Body of pancreas (tissue), 4 donors: ENCODE measurements at regions not wholly inside any gene's neighbourhood (a gene's known extent, or its start where the extent isn't known, plus 50 kb on each side); places are given as distances from the start of the nearest gene placed in this dataset.

ENCODE experiments used
- ATAC-seq: fragments of 150-250 bp; one replicate; pipeline ENCODE4 v1.9.1; 2016
- DNase-seq, 4 donors: peaks; one replicate each; pipeline ENCODE4 v3.0.0-alpha.2; 2019
- H3K27ac ChIP-seq, 4 donors: fragments of 200-600 bp; sonication (generic); 1 replicate in 3 of 4; 2 replicates in 1 of 4; pipeline versions ENCODE4 v1.5.1 to v1.6.1; 2016 to 2019; ENCODE audit warnings: mild to moderate bottlenecking in 1 of 4, mixed read lengths in 1 of 4, moderate library complexity in 1 of 4
- H3K27me3 ChIP-seq, 2 donors: fragments of 200-600 bp; sonication (generic); one replicate each; pipeline ENCODE4 v1.6.0; 2016; ENCODE audit warnings: mild to moderate bottlenecking in 1 of 2
- H3K36me3 ChIP-seq, 2 donors: fragments of 200-600 bp; sonication (generic); replicated peaks in 1 of 2; 2 replicates each; pipeline ENCODE4 v1.5.1; 2016; ENCODE audit warnings: low read depth in 2 of 2; ENCODE audit not compliant: insufficient read depth in 1 of 2
- H3K4me1 ChIP-seq: fragments of 200-600 bp; sonication (generic); one replicate; pipeline ENCODE4 v1.6.0; 2016
- H3K4me3 ChIP-seq, 2 donors: fragments of 200-600 bp; sonication (generic); 1 replicate in 1 of 2; 2 replicates in 1 of 2; pipeline ENCODE4 v1.5.1; 2016 to 2019
- H3K9me3 ChIP-seq, 3 donors: fragments of 200-600 bp; sonication (generic); 1 replicate in 2 of 3; 2 replicates in 1 of 3; pipeline ENCODE4 v1.5.1; 2016
- CTCF ChIP-seq, 7 experiments: fragments of 450-650 bp in 4 of 7; fragments of 200-600 bp in 3 of 7; sonication (generic) in 3 of 7; IDR thresholded peaks; one replicate each; pipeline ENCODE4 v1.5.1; 2016 to 2019; ENCODE audit warnings: antibody characterized with exemption in 7 of 7
- POLR2A ChIP-seq, 3 donors: fragments of 450-650 bp; IDR thresholded peaks; one replicate each; pipeline ENCODE4 v1.6.1; 2016; ENCODE audit warnings: antibody characterized with exemption in 3 of 3, mild to moderate bottlenecking in 2 of 3
- WGBS, 2 donors: methylation state at CpG; one replicate each; pipeline ENCODE4 v1.1.5; 2017; 5-methylcytosine and 5-hydroxymethylcytosine counted together
- intact Hi-C: fragments of 100-400 bp; cut with DNase I; formaldehyde crosslinking; loops from one replicate; pipeline ENCODE4 v1.15.1; 2023

DNA sequence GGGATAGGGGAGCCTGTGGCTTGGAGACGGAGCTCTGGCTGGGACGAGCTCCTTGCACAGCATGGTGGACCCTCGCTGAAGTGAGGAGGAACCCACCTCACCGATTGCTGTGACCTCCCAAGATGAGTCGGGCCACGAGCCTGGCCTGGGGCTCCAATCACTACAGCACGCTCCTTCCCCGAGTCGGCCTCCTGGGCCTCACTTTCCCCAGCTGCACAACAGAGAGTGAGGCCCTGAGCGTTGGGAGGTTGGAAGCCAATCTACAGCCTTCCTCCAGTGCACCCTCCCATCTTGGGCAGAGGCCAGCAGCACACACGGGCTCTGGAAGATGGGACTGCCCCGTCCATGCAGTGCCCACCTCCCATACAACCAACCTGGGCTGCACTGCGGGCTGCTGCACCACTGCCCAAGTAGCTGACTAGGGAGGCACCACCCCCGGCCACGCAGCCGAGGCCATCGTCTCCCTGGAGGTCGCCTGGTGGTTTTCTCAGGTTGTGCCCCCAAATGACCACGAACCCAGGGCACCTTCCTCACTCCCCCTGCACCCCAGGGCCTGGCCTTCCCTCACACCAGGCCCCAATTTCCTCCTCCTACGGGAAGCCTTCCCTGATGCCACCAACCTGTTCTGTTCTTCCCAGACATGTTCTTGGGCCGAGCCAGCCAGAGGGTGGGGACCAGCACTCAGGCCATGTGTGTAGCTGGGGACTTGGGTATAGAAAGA lies 152.3 kb upstream of the C14orf180 start:
- no peaks in the 10 kb centered on the region for H3K4me1 ChIP-seq
- WGBS, 2 donors = 74 to 79% methylated on average over 11 to 21 of the region's 21 CpGs
- TF ChIP-seq CTCF (IDR thresholded peaks at IDR 0.05) = no peak
- no peak for TF ChIP-seq POLR2A (IDR thresholded peaks at IDR 0.05)
- H3K27ac ChIP-seq = no peak overlapping the region
- no peaks in the 10 kb centered on the region for H3K9me3 ChIP-seq
- DNase-seq (no peak), ATAC-seq (no peak)
- no peaks in the 10 kb centered on the region for H3K27me3 ChIP-seq
- intact Hi-C loops = no loop called here
- H3K36me3 ChIP-seq = no peaks in the 10 kb centered on the region
- H3K4me3 ChIP-seq = no peak overlapping the region

DNA sequence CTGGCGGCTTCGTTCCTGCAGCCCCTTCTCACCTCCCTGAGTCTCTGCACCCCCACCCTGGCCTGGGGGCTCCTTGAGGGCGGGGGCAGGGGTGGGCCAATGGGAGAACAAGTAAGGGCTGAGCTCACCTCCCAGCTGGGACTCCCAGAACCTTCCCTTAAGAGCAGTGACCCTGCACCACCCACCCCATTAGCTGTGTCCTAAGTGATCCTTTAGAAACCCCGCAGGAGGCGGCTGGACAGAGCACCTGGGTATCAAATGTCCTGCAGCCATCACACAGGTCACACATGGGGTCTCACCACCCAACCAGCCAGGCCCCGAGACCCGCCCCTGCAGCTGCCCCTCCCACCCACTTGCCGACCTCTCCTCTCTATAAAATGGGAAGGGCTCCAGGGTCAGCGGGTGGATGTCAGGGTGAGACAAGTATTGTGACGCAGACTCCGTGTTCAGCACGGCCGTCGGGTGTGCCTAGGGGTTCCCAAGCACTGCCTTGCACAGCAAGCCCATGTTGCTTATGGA lies 151.2 kb upstream of the C14orf180 start:
- Histone ChIP-seq H3K4me3 (no peak overlapping the region), H3K27ac (no peak overlapping the region), H3K4me1 (no peaks in the 10 kb centered on the region), H3K27me3 (no peaks in the 10 kb centered on the region), H3K9me3 (no peaks in the 10 kb centered on the region), H3K36me3 (no peaks in the 10 kb centered on the region)
- intact Hi-C loops = no loop called here
- no peak for TF ChIP-seq POLR2A (IDR thresholded peaks at IDR 0.05)
- no peak for TF ChIP-seq CTCF (IDR thresholded peaks at IDR 0.05)
- DNase-seq (no peak), ATAC-seq (no peak)
- WGBS, 2 donors = 52 to 68% methylated on average over 4 to 14 of the region's 14 CpGs

DNA sequence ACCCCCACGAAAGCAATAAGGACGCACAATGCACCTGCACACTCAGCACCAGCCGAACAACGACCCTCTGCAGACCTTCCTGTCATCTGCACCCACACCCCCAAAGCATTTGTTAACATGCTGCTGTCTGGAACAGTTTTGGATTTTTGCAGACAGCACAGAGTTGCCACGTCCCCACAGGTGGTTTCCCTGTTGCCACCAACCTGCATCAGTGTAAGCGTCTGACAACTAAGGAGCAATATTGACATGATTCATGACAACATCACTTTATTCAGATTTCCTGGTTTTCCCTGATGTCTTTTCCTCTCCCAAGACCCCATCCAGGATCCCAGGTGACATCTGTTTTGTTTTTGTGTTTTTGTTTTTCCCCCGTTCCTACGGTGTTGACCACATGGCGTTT lies 150.7 kb upstream of the C14orf180 start:
- ATAC-seq = no peak
- H3K9me3 ChIP-seq = no peaks in the 10 kb centered on the region
- no peak overlapping the region for H3K4me3 ChIP-seq
- H3K4me1 ChIP-seq = no peaks in the 10 kb centered on the region
- DNase-seq = no peak
- intact Hi-C loops = no loop called here
- 27 to 32% methylated on average over 9 of the region's 9 CpGs for WGBS, 2 donors
- TF ChIP-seq POLR2A (IDR thresholded peaks at IDR 0.05) (no peak), CTCF (IDR thresholded peaks at IDR 0.05) (no peak)
- no peaks in the 10 kb centered on the region for H3K27me3 ChIP-seq
- no peak overlapping the region for H3K27ac ChIP-seq
- no peaks in the 10 kb centered on the region for H3K36me3 ChIP-seq

DNA sequence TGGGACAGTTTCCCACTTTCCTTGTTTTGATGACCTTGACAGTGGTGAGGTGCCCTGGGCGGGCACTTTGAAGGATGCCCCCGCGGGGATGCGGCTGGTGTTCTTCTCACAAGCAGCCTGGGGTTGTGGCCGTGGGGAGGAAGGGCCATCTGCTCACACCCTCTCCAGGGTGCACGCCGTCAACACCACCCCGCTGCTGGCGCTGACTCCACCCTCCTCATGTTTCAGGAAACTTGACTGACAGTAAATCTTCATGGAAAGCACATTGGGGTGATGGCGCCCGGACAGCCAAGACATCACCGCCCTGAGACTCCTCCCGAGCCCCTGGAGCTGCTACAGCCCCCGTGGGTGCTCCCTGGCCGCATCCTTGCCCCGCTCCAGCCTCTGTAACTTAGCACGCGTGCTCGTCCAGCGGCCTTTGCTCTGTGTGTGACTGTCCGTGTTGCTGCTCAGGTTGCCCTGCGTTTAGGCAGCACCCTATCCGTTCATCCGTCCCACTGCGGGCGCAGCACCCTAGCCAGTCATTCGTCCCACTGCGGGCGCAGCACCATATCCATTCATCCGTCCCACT lies 150.2 kb upstream of the C14orf180 start:
- DNase-seq (no peak), ATAC-seq (no peak)
- H3K27me3 ChIP-seq = no peaks in the 10 kb centered on the region
- H3K9me3 ChIP-seq = no peaks in the 10 kb centered on the region
- intact Hi-C loops = no loop called here
- no peaks in the 10 kb centered on the region for H3K36me3 ChIP-seq
- H3K4me3 ChIP-seq = no peak overlapping the region
- H3K4me1 ChIP-seq = no peaks in the 10 kb centered on the region
- H3K27ac ChIP-seq = no peak overlapping the region
- 57 to 71% methylated on average over 23 to 30 of the region's 30 CpGs for WGBS, 2 donors
- TF ChIP-seq CTCF (IDR thresholded peaks at IDR 0.05) (no peak), POLR2A (IDR thresholded peaks at IDR 0.05) (no peak)
